A673 (cell line): ENCODE measurements at regions not wholly inside any gene's neighbourhood (a gene's known extent, or its start where the extent isn't known, plus 50 kb on each side); places are given as distances from the start of the nearest gene placed in this dataset.
"Not testable (repeated sequence)": the region's sequence is repeated elsewhere in the genome, so short reads cannot be mapped to it uniquely, and the experiment has no call there.

Source experiments
- BruUV-seq: library from RNA; stranded (reverse); fragments of 400-500 nt; replicated peaks from 2 replicates; lab custom pipeline; 2021; lab: Mats Ljungman, UMichigan
- CTCF ChIA-PET: fragments of 300-600 bp; sonication (Branson Sonifier 250); formaldehyde crosslinking; loops from one replicate; lab custom pipeline; 2022; ENCODE audit warnings: antibody characterized with exemption; lab: Charles Lee
- POLR2A ChIA-PET: fragments of 300-600 bp; sonication (Branson Sonifier 250); formaldehyde crosslinking; loops from one replicate; lab custom pipeline; 2022; ENCODE audit warnings: antibody characterized with exemption; ENCODE audit not compliant: low non-redundant PET; lab: Charles Lee
- DNase-seq: peaks from one replicate; pipeline ENCODE4 v3.0.0-alpha.2; 2015; ENCODE audit warnings: low spot score
- H3K27ac ChIP-seq: fragments of 200-600 bp; sonication (generic); 2 replicates; pipeline ENCODE4 v1.5.1; 2016; ENCODE audit warnings: mixed run types, low read depth, mild to moderate bottlenecking, mixed read lengths, antibody characterized with exemption, low read length; ENCODE audit not compliant: poor library complexity, severe bottlenecking
- H3K27me3 ChIP-seq: fragments of 200-600 bp; sonication (generic); replicated peaks from 2 replicates; pipeline ENCODE4 v1.6.1; 2017; ENCODE audit warnings: mixed run types, low read depth, mild to moderate bottlenecking, mixed read lengths, antibody characterized with exemption, low read length; ENCODE audit not compliant: insufficient read depth, poor library complexity
- H3K36me3 ChIP-seq: fragments of 200-600 bp; sonication (generic); 2 replicates; pipeline ENCODE4 v1.6.1; 2016; ENCODE audit warnings: mixed run types, mild to moderate bottlenecking, mixed read lengths, antibody characterized with exemption, low read length; ENCODE audit not compliant: insufficient read depth, poor library complexity, severe bottlenecking
- H3K4me1 ChIP-seq: fragments of 200-600 bp; sonication (generic); 2 replicates; pipeline ENCODE4 v1.6.1; 2017; ENCODE audit warnings: mixed run types, mild to moderate bottlenecking, mixed read lengths, antibody characterized with exemption, low read length; ENCODE audit not compliant: insufficient read depth, poor library complexity, severe bottlenecking
- H3K4me3 ChIP-seq: fragments of 200-600 bp; sonication (generic); 2 replicates; pipeline ENCODE4 v1.5.1; 2016; ENCODE audit warnings: low read depth, mixed run types, mild to moderate bottlenecking, mixed read lengths, low read length; ENCODE audit not compliant: poor library complexity, severe bottlenecking
- H3K9me3 ChIP-seq: fragments of 200-600 bp; sonication (generic); 2 replicates; pipeline ENCODE4 v1.6.1; 2016; ENCODE audit warnings: mixed run types, low read depth, mild to moderate bottlenecking, mixed read lengths, antibody characterized with exemption, low read length; ENCODE audit not compliant: poor library complexity, severe bottlenecking
- intact Hi-C: fragments of 100-400 bp; cut with micrococcal nuclease; formaldehyde crosslinking; loops from one replicate; pipeline ENCODE4 v1.10.0; 2022; ENCODE audit not compliant: unreplicated experiment

DNA sequence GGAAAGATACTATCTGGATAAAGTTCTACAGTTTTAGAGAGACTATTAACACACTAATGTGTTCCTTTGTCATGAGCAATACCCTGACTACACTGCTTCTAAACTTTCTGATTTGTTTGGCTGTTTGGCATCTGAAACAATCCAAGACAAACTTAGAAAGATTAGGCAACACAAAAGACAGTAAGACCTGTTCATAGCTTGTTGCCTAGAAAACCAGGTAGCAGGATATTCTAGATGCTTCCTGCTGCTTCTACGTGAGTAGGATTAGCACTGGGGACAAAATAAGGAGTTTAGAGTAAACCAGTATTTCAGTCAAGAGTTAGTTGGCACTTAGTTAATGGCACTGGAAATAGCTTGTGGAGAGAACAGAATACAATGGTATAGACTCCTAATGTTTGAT is 256.5 kb downstream of the ZNF37A start:
- H3K9me3 ChIP-seq, H3K27me3 ChIP-seq, CTCF ChIA-PET, H3K4me3 ChIP-seq, H3K36me3 ChIP-seq, POLR2A ChIA-PET, DNase-seq, intact Hi-C loops, H3K4me1 ChIP-seq, BruUV-seq, H3K27ac ChIP-seq: not testable (repeated sequence)

DNA sequence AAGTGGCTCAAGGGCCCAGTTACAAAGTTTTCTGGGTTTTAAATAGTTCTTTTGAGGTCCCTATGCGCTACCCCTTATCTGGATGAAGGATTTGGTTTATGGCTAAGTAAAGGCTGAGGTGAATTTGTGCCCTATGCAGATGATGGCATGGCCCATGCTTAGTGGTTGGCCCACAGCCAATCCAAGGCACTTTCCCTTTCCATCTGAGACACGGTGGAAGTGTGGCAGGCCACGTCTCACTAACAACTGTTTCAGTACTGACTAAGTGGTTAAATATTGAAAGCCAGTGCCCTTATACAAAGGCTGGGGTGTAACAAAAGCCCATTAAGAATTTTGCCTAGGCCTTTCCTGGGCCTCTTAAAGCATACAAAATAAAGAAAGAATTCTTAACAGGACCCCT is 260.3 kb downstream of the ZNF37A start:
- POLR2A ChIA-PET, intact Hi-C loops, H3K36me3 ChIP-seq, BruUV-seq, DNase-seq, H3K4me3 ChIP-seq, H3K9me3 ChIP-seq, H3K27me3 ChIP-seq, H3K27ac ChIP-seq, CTCF ChIA-PET, H3K4me1 ChIP-seq: not testable (repeated sequence)

DNA sequence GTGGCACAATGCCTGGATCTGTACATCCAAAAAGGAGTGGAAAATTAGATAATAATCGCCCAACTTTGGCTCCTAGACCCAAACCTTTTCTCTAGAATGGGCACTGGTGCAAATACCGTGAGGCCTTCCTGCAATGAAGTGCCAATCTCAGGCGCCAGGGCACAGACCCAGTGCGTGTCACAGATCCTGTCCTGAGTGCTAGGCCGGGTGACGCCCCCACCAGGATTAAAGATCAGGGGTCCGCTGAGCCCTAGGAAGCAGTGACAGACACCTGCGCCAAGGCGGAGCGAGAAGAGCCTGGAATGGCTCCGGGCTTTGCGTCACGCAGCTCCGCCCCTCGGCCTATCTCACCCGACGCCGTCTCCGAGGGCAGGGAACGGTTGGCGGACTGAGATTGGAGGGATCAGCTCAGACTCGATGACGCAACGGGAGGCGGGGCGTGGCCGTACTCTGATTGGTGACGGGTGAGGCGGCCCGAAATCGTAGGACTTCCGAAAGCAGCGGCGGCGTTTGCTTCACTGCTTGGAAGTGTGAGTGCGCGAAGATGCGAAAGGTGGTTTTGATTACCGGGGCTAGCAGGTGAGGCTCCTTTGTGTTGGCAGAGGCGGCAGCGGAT is 261.9 kb downstream of the ZNF37A start:
- BruUV-seq, H3K36me3 ChIP-seq, H3K9me3 ChIP-seq, H3K4me1 ChIP-seq, H3K27me3 ChIP-seq, CTCF ChIA-PET, intact Hi-C loops, POLR2A ChIA-PET: not testable (repeated sequence)
- H3K27ac ChIP-seq = peak overlapping the region; percentile 90
- H3K4me3 ChIP-seq = peak overlapping the region; percentile 47
- peak; percentile 77 for DNase-seq

DNA sequence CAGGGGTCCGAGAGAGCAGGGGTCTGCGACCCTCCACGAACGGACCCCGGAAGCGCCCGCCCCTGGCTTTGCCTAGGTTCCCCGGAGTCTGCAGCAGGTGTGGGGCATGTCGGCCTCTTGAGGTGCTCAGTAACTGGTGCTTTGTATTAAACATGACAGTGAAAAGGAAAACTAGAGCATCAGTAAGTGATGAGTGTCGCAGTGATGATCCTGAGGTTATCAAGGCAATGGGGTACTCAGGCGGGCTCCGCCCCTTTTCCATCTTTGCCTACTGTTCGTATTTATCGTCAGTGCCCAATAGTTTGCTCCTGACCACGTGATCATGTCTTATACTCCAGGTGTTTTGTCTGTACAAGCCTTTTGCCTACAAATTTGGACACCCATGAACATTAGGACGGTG is 262.4 kb downstream of the ZNF37A start:
- Histone ChIP-seq H3K4me3 (peak overlapping the region; percentile 47), H3K27ac (peak overlapping the region; percentile 71)
- H3K4me1 ChIP-seq, CTCF ChIA-PET, H3K9me3 ChIP-seq, intact Hi-C loops, POLR2A ChIA-PET, H3K36me3 ChIP-seq, H3K27me3 ChIP-seq: not testable (repeated sequence)
- peak; percentile 12 for DNase-seq
- TSS peak; percentile 72 for BruUV-seq

DNA sequence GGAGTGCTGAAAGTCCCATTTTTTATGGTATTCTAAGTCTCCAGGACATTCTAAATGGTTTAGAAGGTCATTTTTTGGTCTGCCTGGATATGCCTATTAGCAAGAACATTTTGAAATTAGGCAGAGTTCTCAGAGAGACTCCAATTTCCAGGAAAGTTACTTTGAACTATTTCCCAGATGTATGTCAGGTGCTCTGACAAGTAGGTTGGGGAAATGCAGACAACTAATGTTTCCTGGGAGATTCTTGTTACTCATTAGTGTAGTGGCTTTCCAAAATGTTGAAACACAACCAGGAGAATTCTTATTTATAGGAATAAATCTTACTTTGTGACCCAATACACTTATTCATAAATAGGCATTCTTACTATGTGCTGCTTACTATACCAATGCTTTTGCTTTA is 268.4 kb downstream of the ZNF37A start:
- CTCF ChIA-PET, BruUV-seq, H3K4me3 ChIP-seq: not testable (repeated sequence)

DNA sequence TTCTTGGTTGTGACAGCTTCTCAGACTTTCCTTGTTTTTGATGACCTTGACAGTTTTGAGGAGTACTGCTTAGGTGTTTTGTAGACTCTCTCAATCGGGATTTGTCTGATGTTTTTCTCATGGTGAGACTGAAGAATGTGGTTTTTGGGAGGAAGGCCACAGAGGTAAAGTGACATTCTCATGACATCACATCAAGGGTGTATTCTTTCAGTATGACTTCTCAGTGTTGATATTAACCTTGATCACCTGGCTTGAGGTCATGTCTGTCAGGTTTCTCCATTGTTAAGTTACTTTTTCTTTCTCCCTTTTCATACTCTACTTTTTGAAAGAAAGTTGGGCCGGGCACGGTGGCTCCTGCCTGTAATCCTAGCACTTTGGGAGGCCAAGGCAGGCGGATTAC is 269.9 kb downstream of the ZNF37A start:
- intact Hi-C loops = loop anchor here (10.0 kb wide), 1 partner anchor 389 kb away; the partner anchor contains the start of gene ZNF25

More for the DNA sequence above, 268.4 kb downstream of the ZNF37A start:
- H3K36me3 ChIP-seq = peaks cover 24% of the 10 kb centered on the region
- H3K4me1 ChIP-seq, DNase-seq, H3K9me3 ChIP-seq, H3K27ac ChIP-seq, H3K27me3 ChIP-seq, POLR2A ChIA-PET: not testable (repeated sequence)
- intact Hi-C loops = loop anchor here (10.0 kb wide), 1 partner anchor 388 kb away; the partner anchor contains the start of gene ZNF25

More for the DNA sequence above, 269.9 kb downstream of the ZNF37A start:
- DNase-seq, H3K27me3 ChIP-seq, H3K4me1 ChIP-seq, BruUV-seq, H3K9me3 ChIP-seq, H3K4me3 ChIP-seq, CTCF ChIA-PET, H3K27ac ChIP-seq, POLR2A ChIA-PET: not testable (repeated sequence)
- peaks cover 28% of the 10 kb centered on the region for H3K36me3 ChIP-seq
